ENCODE measurements at regions not wholly inside any gene's neighbourhood (a gene's known extent, or its start where the extent isn't known, plus 50 kb on each side); places are given as distances from the start of the nearest gene placed in this dataset.

DNA sequence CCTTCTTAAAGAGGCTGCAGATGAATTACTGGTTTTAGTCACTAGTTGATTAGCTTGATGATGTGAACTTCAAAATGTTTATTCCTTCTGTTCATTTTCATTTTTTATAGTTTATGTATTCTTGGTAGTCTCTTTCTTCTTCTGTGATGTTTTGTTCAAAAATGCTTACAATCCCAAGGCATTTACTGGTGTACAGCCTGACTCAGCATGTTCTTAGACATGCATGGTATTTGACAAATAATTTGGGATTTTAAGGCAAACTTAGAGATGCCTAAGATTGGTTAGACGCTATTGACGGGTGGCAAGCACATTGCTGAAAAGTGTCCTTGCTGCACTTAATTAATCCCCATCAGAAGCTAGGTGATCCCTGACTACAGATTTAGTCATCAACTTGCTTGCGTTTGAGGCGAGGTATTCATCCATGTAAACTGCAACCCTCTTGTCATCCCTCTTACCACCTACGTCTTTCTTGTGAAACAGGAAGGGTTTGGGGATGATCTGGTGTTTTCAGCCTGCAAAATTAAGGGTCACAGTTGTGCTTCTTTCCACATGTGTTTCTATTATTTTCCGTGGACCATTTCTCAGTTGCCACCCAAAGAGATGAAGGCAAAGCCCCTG is 331.8 kb downstream of the DKK2 start:
- ATAC-seq (no peak), DNase-seq (no peak)
- Histone ChIP-seq H3K4me1 (no peaks in the 10 kb centered on the region), H3K9me3 (no peaks in the 10 kb centered on the region), H3K4me3 (no peak overlapping the region), H3K27me3 (no peaks in the 10 kb centered on the region), H3K27ac (no peak overlapping the region), H3K36me3 (no peaks in the 10 kb centered on the region)
- intact Hi-C loops (cut with DNase I): no loop called here
- TF ChIP-seq, protein P1, sequence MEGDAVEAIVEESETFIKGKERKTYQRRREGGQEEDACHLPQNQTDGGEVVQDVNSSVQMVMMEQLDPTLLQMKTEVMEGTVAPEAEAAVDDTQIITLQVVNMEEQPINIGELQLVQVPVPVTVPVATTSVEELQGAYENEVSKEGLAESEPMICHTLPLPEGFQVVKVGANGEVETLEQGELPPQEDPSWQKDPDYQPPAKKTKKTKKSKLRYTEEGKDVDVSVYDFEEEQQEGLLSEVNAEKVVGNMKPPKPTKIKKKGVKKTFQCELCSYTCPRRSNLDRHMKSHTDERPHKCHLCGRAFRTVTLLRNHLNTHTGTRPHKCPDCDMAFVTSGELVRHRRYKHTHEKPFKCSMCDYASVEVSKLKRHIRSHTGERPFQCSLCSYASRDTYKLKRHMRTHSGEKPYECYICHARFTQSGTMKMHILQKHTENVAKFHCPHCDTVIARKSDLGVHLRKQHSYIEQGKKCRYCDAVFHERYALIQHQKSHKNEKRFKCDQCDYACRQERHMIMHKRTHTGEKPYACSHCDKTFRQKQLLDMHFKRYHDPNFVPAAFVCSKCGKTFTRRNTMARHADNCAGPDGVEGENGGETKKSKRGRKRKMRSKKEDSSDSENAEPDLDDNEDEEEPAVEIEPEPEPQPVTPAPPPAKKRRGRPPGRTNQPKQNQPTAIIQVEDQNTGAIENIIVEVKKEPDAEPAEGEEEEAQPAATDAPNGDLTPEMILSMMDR (IDR thresholded peaks at IDR 0.05): no peak

DNA sequence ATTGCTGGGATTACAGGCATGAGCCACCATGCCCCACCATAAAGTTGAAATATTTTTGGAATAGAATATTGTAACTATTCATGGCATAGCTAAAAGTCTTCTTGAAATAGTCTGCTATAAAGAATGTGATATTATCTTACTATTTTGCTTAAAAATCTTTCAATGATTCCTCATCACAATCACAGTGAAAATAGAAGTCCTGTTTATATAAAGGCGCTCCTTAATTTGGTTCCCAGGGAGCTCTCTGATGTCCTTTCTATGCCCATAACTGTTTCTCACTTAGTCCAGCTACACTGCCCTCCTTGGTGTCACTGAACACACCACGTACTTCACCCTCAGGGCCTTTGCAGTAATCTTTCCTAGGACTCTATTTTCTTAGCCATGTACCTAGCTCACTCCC is 331.7 kb upstream of the GIMD1 start:
- TF ChIP-seq, protein P1 (IDR thresholded peaks at IDR 0.05): no peak
- intact Hi-C loops (cut with DNase I): no loop called here
- no peak overlapping the region for H3K27ac ChIP-seq
- H3K4me3 ChIP-seq: no peak overlapping the region
- no peaks in the 10 kb centered on the region for H3K9me3 ChIP-seq
- H3K36me3 ChIP-seq: no peaks in the 10 kb centered on the region
- no peaks in the 10 kb centered on the region for H3K27me3 ChIP-seq
- no peak for DNase-seq
- no peak for ATAC-seq
- no peaks in the 10 kb centered on the region for H3K4me1 ChIP-seq

DNA sequence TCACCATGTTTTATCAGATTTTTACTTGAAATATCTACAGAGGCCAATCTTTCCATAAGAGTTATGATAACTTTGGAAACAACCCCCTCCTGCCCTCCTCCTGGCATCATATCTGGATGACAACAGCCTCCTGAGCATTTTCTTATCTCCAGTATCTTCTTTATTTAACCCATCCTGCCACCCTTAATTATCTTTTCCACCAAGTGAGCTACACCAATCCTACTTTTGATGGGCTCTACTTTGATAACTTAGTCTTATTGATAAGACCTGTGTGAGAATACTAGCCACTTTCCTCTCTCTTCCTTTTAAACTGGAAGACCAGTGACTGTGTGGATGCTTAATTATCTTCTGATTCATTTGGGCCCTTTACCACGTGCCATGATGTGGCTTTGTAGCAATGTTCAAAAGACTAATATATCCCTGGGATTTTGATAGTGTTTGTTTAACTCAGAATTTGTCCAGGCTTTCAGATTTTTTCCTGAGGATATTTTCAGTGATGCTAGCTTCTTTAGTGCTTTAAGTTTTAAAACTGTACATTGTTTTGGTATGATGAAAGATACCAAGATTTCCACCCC is 330.1 kb upstream of the GIMD1 start:
- ATAC-seq (no peak), DNase-seq (no peak)
- intact Hi-C loops (cut with DNase I): no loop called here
- no peaks in the 10 kb centered on the region for H3K27me3 ChIP-seq
- no peaks in the 10 kb centered on the region for H3K4me1 ChIP-seq
- no peaks in the 10 kb centered on the region for H3K36me3 ChIP-seq
- no peak overlapping the region for H3K27ac ChIP-seq
- no peaks in the 10 kb centered on the region for H3K9me3 ChIP-seq
- H3K4me3 ChIP-seq: no peak overlapping the region
- TF ChIP-seq, protein P1 (IDR thresholded peaks at IDR 0.05): no peak

DNA sequence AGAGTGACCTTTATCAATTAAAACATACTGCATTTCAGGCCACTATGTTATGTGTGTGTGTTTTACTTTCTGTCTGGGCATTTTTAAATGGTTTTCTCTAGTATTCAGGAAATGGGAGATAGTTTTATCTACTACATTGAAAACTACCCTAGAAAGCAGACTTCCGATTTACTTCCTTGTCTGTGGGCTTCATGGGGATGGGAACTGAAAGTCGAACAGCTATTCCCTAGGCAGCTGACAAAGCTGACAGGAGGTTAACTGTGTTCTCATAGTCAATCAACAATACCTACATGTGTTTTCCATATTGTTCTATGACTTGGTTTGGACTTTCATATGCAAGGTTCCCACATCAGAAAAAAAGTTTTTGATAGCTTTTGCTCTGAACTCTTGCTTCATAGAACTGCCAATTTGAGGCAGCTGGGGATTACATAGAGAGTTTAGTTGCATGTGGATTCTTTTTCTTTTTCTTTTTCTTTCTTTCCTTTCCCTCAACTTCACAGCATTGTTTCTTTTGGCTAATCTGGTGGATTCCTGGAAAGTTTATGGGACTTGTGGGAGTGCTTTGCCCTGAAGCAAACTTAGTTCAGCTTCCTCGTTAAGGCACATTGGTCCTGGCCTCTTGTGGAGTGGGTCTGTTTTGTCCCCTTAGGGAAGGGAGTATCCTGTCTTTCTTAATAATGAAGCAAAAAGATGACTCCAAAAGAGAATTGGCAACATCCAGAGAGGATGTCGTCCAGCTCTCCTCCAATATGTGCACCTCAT is 327.1 kb upstream of the GIMD1 start:
- Histone ChIP-seq H3K4me1 (no peaks in the 10 kb centered on the region), H3K36me3 (no peaks in the 10 kb centered on the region), H3K9me3 (no peaks in the 10 kb centered on the region), H3K4me3 (no peak overlapping the region), H3K27me3 (no peaks in the 10 kb centered on the region), H3K27ac (no peak overlapping the region)
- intact Hi-C loops (cut with DNase I): no loop called here
- ATAC-seq (peak; percentile 35), DNase-seq (no peak)
- TF ChIP-seq, protein P1 (IDR thresholded peaks at IDR 0.05): no peak

DNA sequence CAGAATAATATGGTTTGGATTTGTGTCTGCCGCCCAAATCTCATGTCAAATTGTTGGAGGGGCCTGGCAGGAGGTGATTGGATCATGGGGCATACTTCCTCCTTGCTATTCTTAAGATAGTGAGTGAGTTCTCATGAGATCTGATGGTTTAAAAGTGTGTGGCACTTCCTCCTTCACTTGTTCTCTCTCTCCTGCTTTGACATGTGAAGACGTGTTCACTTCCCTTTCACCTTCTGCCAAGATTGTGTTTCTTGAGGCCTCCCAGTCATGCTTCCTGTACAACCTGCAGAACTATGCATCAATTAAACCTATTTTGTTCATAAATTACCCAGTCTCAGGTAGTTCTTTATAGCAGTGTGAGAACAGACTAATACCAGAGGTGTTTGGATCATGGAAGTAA is 325.7 kb upstream of the GIMD1 start:
- no peak overlapping the region for H3K4me3 ChIP-seq
- H3K27me3 ChIP-seq: no peaks in the 10 kb centered on the region
- no peaks in the 10 kb centered on the region for H3K4me1 ChIP-seq
- TF ChIP-seq, protein P1 (IDR thresholded peaks at IDR 0.05): no peak
- H3K9me3 ChIP-seq: no peaks in the 10 kb centered on the region
- intact Hi-C loops (cut with DNase I): no loop called here
- H3K36me3 ChIP-seq: no peaks in the 10 kb centered on the region
- DNase-seq: no peak
- no peak overlapping the region for H3K27ac ChIP-seq
- peak; percentile 47 for ATAC-seq

Data from upper lobe of right lung (tissue), 1 donor.